HepG2 (cell line): ENCODE measurements at regions not wholly inside any gene's neighbourhood (a gene's known extent, or its start where the extent isn't known, plus 50 kb on each side); places are given as distances from the start of the nearest gene placed in this dataset.

Source experiments
- AHR ChIP-seq: IDR thresholded peaks from 2 replicates; pipeline ENCODE4 v1.6.1; 2018; ENCODE audit warnings: missing genetic modification reagents, missing compliant biosample characterization
- ATM ChIP-seq: fragments of 450-650 bp; IDR thresholded peaks from 2 replicates; pipeline ENCODE4 v1.7.1; 2017; ENCODE audit warnings: mild to moderate bottlenecking, borderline replicate concordance
- CHCHD3 ChIP-seq: sonication (generic); formaldehyde crosslinking; IDR thresholded peaks from 2 replicates; pipeline ENCODE4 v1.8.0; 2022; ENCODE audit warnings: mild to moderate bottlenecking, missing genetic modification reagents, moderate library complexity
- CREBL2 ChIP-seq: sonication (generic); formaldehyde crosslinking; IDR thresholded peaks from 2 replicates; pipeline ENCODE4 v1.8.1; 2023; ENCODE audit warnings: missing genetic modification reagents, mild to moderate bottlenecking, borderline replicate concordance
- MLXIP ChIP-seq: sonication (generic); formaldehyde crosslinking; IDR thresholded peaks from 2 replicates; pipeline ENCODE4 v1.9.0; 2021; ENCODE audit warnings: missing genetic modification reagents, borderline replicate concordance
- MTA1 ChIP-seq: sonication (generic); formaldehyde crosslinking; IDR thresholded peaks from 2 replicates; pipeline ENCODE4 v1.4.0; 2020; ENCODE audit warnings: missing genetic modification reagents, mild to moderate bottlenecking, borderline replicate concordance
- REL ChIP-seq: sonication (generic); formaldehyde crosslinking; conservative IDR thresholded peaks from 2 replicates; pipeline ENCODE4 v1.8.0; 2022; ENCODE audit warnings: mild to moderate bottlenecking, missing genetic modification reagents, moderate library complexity
- ZNF142 ChIP-seq: sonication (generic); formaldehyde crosslinking; IDR thresholded peaks from 2 replicates; pipeline ENCODE4 v1.4.0; 2020; ENCODE audit warnings: missing genetic modification reagents
- ZNF530 ChIP-seq: sonication (generic); formaldehyde crosslinking; IDR thresholded peaks from 2 replicates; pipeline ENCODE4 v1.5.0; 2020; ENCODE audit warnings: low read depth, mild to moderate bottlenecking, missing genetic modification reagents
- ZNF550 ChIP-seq: sonication (generic); formaldehyde crosslinking; IDR thresholded peaks from 2 replicates; pipeline ENCODE4 v1.4.0; 2020; ENCODE audit warnings: mild to moderate bottlenecking, missing genetic modification reagents, borderline replicate concordance
- ZNF629 ChIP-seq: sonication (generic); formaldehyde crosslinking; conservative IDR thresholded peaks from 2 replicates; pipeline ENCODE4 v1.5.0; 2020; ENCODE audit warnings: missing genetic modification reagents

GRCh38 chr17:72338847-72339790 lies 218.3 kb downstream of the SOX9 start (continued):
- TF ChIP-seq MLXIP (CRISPR knock-in tag), result no peak
- TF ChIP-seq CREBL2 (CRISPR knock-in tag), result no peak
- no peak for TF ChIP-seq ATM
- no peak for TF ChIP-seq REL (CRISPR knock-in tag)
- no peak for TF ChIP-seq CHCHD3 (CRISPR knock-in tag)
- TF ChIP-seq ZNF629, result no peak
- TF ChIP-seq ZNF550 (CRISPR knock-in tag), result no peak
- TF ChIP-seq MTA1 (CRISPR knock-in tag), result no peak
- TF ChIP-seq ZNF530 (CRISPR knock-in tag), result no peak
- TF ChIP-seq ZNF142 (CRISPR knock-in tag), result no peak
- no peak; the same call in 1 of the 2 replicates for TF ChIP-seq AHR
